ENCODE measurements at regions not wholly inside any gene's neighbourhood (a gene's known extent, or its start where the extent isn't known, plus 50 kb on each side); places are given as distances from the start of the nearest gene placed in this dataset.

- H3K9ac ChIP-seq (ENCODE audit: low read depth, low read length): no peak overlapping the region
- no peaks in the 10 kb centered on the region for H3K36me3 ChIP-seq (ENCODE audit: insufficient read depth, low read length)
- H3K27ac ChIP-seq (ENCODE audit: low read depth, low read length): no peak overlapping the region
- 60% methylated on average over 4 of the region's 4 CpGs for WGBS
- peaks cover 7% of the 10 kb centered on the region for H3K4me1 ChIP-seq (ENCODE audit: insufficient read depth, low read length)
- no peaks in the 10 kb centered on the region for H3K27me3 ChIP-seq (ENCODE audit: insufficient read depth, low read length)
- no peak overlapping the region for H3K4me3 ChIP-seq (ENCODE audit: low read length)
- H3K9me3 ChIP-seq (ENCODE audit: insufficient read depth, low read depth, low read length): no peaks in the 10 kb centered on the region
Measured at GRCh38 chr10:121036431-121036830, 185.3 kb downstream of the WDR11 start.

- Histone ChIP-seq H3K4me1 (ENCODE audit: insufficient read depth, low read length) (peaks cover 4% of the 10 kb centered on the region), H3K36me3 (ENCODE audit: insufficient read depth, low read length) (no peaks in the 10 kb centered on the region), H3K4me3 (ENCODE audit: low read length) (no peak overlapping the region), H3K9me3 (ENCODE audit: insufficient read depth, low read depth, low read length) (no peaks in the 10 kb centered on the region), H3K27me3 (ENCODE audit: insufficient read depth, low read length) (no peaks in the 10 kb centered on the region), H3K9ac (ENCODE audit: low read depth, low read length) (no peak overlapping the region), H3K27ac (ENCODE audit: low read depth, low read length) (no peak overlapping the region)
- WGBS: 95% methylated on average over 4 of the region's 4 CpGs
Measured at GRCh38 chr10:121041499-121041898, 190.3 kb downstream of the WDR11 start.

- H3K4me3 ChIP-seq (ENCODE audit: low read length): no peak overlapping the region
- 98% methylated on average over 3 of the region's 3 CpGs for WGBS
- H3K27me3 ChIP-seq (ENCODE audit: insufficient read depth, low read length): no peaks in the 10 kb centered on the region
- H3K9ac ChIP-seq (ENCODE audit: low read depth, low read length): no peak overlapping the region
- H3K27ac ChIP-seq (ENCODE audit: low read depth, low read length): no peak overlapping the region
- H3K4me1 ChIP-seq (ENCODE audit: insufficient read depth, low read length): no peaks in the 10 kb centered on the region
- no peaks in the 10 kb centered on the region for H3K9me3 ChIP-seq (ENCODE audit: insufficient read depth, low read depth, low read length)
- H3K36me3 ChIP-seq (ENCODE audit: insufficient read depth, low read length): no peaks in the 10 kb centered on the region
Measured at GRCh38 chr10:121041906-121042305, 190.7 kb downstream of the WDR11 start.

GRCh38 chr10:121042342-121042741 is 191.2 kb downstream of the WDR11 start:
- 90% methylated on average over 3 of the region's 3 CpGs for WGBS
- H3K4me3 ChIP-seq (ENCODE audit: low read length): no peak overlapping the region
- no peaks in the 10 kb centered on the region for H3K36me3 ChIP-seq (ENCODE audit: insufficient read depth, low read length)
- H3K27ac ChIP-seq (ENCODE audit: low read depth, low read length): no peak overlapping the region
- no peaks in the 10 kb centered on the region for H3K9me3 ChIP-seq (ENCODE audit: insufficient read depth, low read depth, low read length)
- H3K9ac ChIP-seq (ENCODE audit: low read depth, low read length): no peak overlapping the region
- no peaks in the 10 kb centered on the region for H3K4me1 ChIP-seq (ENCODE audit: insufficient read depth, low read length)
- no peaks in the 10 kb centered on the region for H3K27me3 ChIP-seq (ENCODE audit: insufficient read depth, low read length)

GRCh38 chr10:121043124-121043849 is 192.1 kb downstream of the WDR11 start:
- no peaks in the 10 kb centered on the region for H3K36me3 ChIP-seq (ENCODE audit: insufficient read depth, low read length)
- no peaks in the 10 kb centered on the region for H3K27me3 ChIP-seq (ENCODE audit: insufficient read depth, low read length)
- WGBS: 93% methylated on average over 19 of the region's 20 CpGs
- no peak overlapping the region for H3K27ac ChIP-seq (ENCODE audit: low read depth, low read length)
- no peaks in the 10 kb centered on the region for H3K4me1 ChIP-seq (ENCODE audit: insufficient read depth, low read length)
- no peak overlapping the region for H3K9ac ChIP-seq (ENCODE audit: low read depth, low read length)
- H3K9me3 ChIP-seq (ENCODE audit: insufficient read depth, low read depth, low read length): no peaks in the 10 kb centered on the region
- no peak overlapping the region for H3K4me3 ChIP-seq (ENCODE audit: low read length)

GRCh38 chr10:121048749-121049148 is 197.6 kb downstream of the WDR11 start:
- no peak overlapping the region for H3K27ac ChIP-seq (ENCODE audit: low read depth, low read length)
- no peaks in the 10 kb centered on the region for H3K9me3 ChIP-seq (ENCODE audit: insufficient read depth, low read depth, low read length)
- no peaks in the 10 kb centered on the region for H3K36me3 ChIP-seq (ENCODE audit: insufficient read depth, low read length)
- no peaks in the 10 kb centered on the region for H3K27me3 ChIP-seq (ENCODE audit: insufficient read depth, low read length)
- H3K9ac ChIP-seq (ENCODE audit: low read depth, low read length): no peak overlapping the region
- no peaks in the 10 kb centered on the region for H3K4me1 ChIP-seq (ENCODE audit: insufficient read depth, low read length)
- WGBS: 82% methylated on average over 2 of the region's 3 CpGs
- no peak overlapping the region for H3K4me3 ChIP-seq (ENCODE audit: low read length)

GRCh38 chr10:121049489-121049888 is 198.3 kb downstream of the WDR11 start:
- Histone ChIP-seq H3K9me3 (ENCODE audit: insufficient read depth, low read depth, low read length) (peaks cover 5% of the 10 kb centered on the region; the same call in 1 of the 2 replicates), H3K9ac (ENCODE audit: low read depth, low read length) (no peak overlapping the region), H3K27ac (ENCODE audit: low read depth, low read length) (no peak overlapping the region), H3K36me3 (ENCODE audit: insufficient read depth, low read length) (no peaks in the 10 kb centered on the region), H3K4me1 (ENCODE audit: insufficient read depth, low read length) (no peaks in the 10 kb centered on the region), H3K4me3 (ENCODE audit: low read length) (no peak overlapping the region), H3K27me3 (ENCODE audit: insufficient read depth, low read length) (no peaks in the 10 kb centered on the region)
- WGBS: 100% methylated on average over 1 of the region's 2 CpGs

- Histone ChIP-seq H3K27ac (ENCODE audit: low read depth, low read length) (no peak overlapping the region), H3K4me1 (ENCODE audit: insufficient read depth, low read length) (no peaks in the 10 kb centered on the region), H3K9me3 (ENCODE audit: insufficient read depth, low read depth, low read length) (peaks cover 5% of the 10 kb centered on the region; the same call in 1 of the 2 replicates), H3K36me3 (ENCODE audit: insufficient read depth, low read length) (no peaks in the 10 kb centered on the region), H3K27me3 (ENCODE audit: insufficient read depth, low read length) (no peaks in the 10 kb centered on the region), H3K4me3 (ENCODE audit: low read length) (no peak overlapping the region), H3K9ac (ENCODE audit: low read depth, low read length) (no peak overlapping the region)
- WGBS: 79% methylated on average over 1 of the region's 1 CpG
Measured at GRCh38 chr10:121049923-121050322, 198.8 kb downstream of the WDR11 start.

- no peaks in the 10 kb centered on the region for H3K4me1 ChIP-seq (ENCODE audit: insufficient read depth, low read length)
- no peak overlapping the region for H3K4me3 ChIP-seq (ENCODE audit: low read length)
- no peaks in the 10 kb centered on the region for H3K27me3 ChIP-seq (ENCODE audit: insufficient read depth, low read length)
- WGBS: 95% methylated on average over 3 of the region's 3 CpGs
- peaks cover 5% of the 10 kb centered on the region; the same call in 1 of the 2 replicates for H3K9me3 ChIP-seq (ENCODE audit: insufficient read depth, low read depth, low read length)
- no peak overlapping the region for H3K27ac ChIP-seq (ENCODE audit: low read depth, low read length)
- no peak overlapping the region for H3K9ac ChIP-seq (ENCODE audit: low read depth, low read length)
- H3K36me3 ChIP-seq (ENCODE audit: insufficient read depth, low read length): no peaks in the 10 kb centered on the region
Measured at GRCh38 chr10:121051171-121051570, 200.0 kb downstream of the WDR11 start.

GRCh38 chr10:121051696-121052279 is 200.6 kb downstream of the WDR11 start:
- Histone ChIP-seq H3K9ac (ENCODE audit: low read depth, low read length) (no peak overlapping the region), H3K4me1 (ENCODE audit: insufficient read depth, low read length) (no peaks in the 10 kb centered on the region), H3K36me3 (ENCODE audit: insufficient read depth, low read length) (no peaks in the 10 kb centered on the region), H3K4me3 (ENCODE audit: low read length) (no peak overlapping the region), H3K27me3 (ENCODE audit: insufficient read depth, low read length) (no peaks in the 10 kb centered on the region), H3K27ac (ENCODE audit: low read depth, low read length) (no peak overlapping the region), H3K9me3 (ENCODE audit: insufficient read depth, low read depth, low read length) (peaks cover 5% of the 10 kb centered on the region; the same call in 1 of the 2 replicates)
- WGBS: 95% methylated on average over 2 of the region's 3 CpGs

GRCh38 chr10:121053151-121053550 is 202.0 kb downstream of the WDR11 start:
- Histone ChIP-seq H3K27me3 (ENCODE audit: insufficient read depth, low read length) (no peaks in the 10 kb centered on the region), H3K9me3 (ENCODE audit: insufficient read depth, low read depth, low read length) (peaks cover 5% of the 10 kb centered on the region; the same call in 1 of the 2 replicates), H3K4me1 (ENCODE audit: insufficient read depth, low read length) (no peaks in the 10 kb centered on the region), H3K4me3 (ENCODE audit: low read length) (no peak overlapping the region), H3K9ac (ENCODE audit: low read depth, low read length) (no peak overlapping the region), H3K36me3 (ENCODE audit: insufficient read depth, low read length) (no peaks in the 10 kb centered on the region), H3K27ac (ENCODE audit: low read depth, low read length) (no peak overlapping the region)
- WGBS: 100% methylated on average over 3 of the region's 3 CpGs
